ENCODE measurements at regions not wholly inside any gene's neighbourhood (a gene's known extent, or its start where the extent isn't known, plus 50 kb on each side); places are given as distances from the start of the nearest gene placed in this dataset.

GRCh38 chr2:128775914-128776285 is 457.2 kb upstream of the HS6ST1 start:
- intact Hi-C loops (cut with DNase I): no loop called here
- Histone ChIP-seq H3K4me3 (no peak overlapping the region), H3K36me3 (replicated peaks in 1 of 2; ENCODE audit: insufficient read depth in 1 of 2, low read depth in 2 of 2) (no peaks in the 10 kb centered on the region), H3K27ac (no peak overlapping the region), H3K9me3 (no peaks in the 10 kb centered on the region), H3K27me3 (no peaks in the 10 kb centered on the region), H3K4me1 (peaks cover 10% of the 10 kb centered on the region)
- TF ChIP-seq POLR2A (IDR thresholded peaks at IDR 0.05) (no peak), CTCF (IDR thresholded peaks at IDR 0.05) (no peak)
- DNase-seq (peak in 1 of 4 donors; percentile 5), ATAC-seq (no peak)
- 96 to 100% methylated on average over 3 to 4 of the region's 4 CpGs for WGBS, 2 donors

GRCh38 chr2:128776461-128777195 is 458.0 kb upstream of the HS6ST1 start:
- H3K4me1 ChIP-seq: peaks cover 10% of the 10 kb centered on the region
- DNase-seq (peak in 1 of 4 donors; percentile 5), ATAC-seq (no peak)
- no peak overlapping the region for H3K27ac ChIP-seq
- 86 to 90% methylated on average over 12 to 15 of the region's 15 CpGs for WGBS, 2 donors
- H3K9me3 ChIP-seq: no peaks in the 10 kb centered on the region
- intact Hi-C loops (cut with DNase I): no loop called here
- H3K4me3 ChIP-seq: no peak overlapping the region
- no peaks in the 10 kb centered on the region for H3K27me3 ChIP-seq
- no peaks in the 10 kb centered on the region for H3K36me3 ChIP-seq (replicated peaks in 1 of 2; ENCODE audit: insufficient read depth in 1 of 2, low read depth in 2 of 2)
- TF ChIP-seq CTCF (IDR thresholded peaks at IDR 0.05): no peak
- no peak for TF ChIP-seq POLR2A (IDR thresholded peaks at IDR 0.05)

- Histone ChIP-seq H3K36me3 (replicated peaks in 1 of 2; ENCODE audit: insufficient read depth in 1 of 2, low read depth in 2 of 2) (no peaks in the 10 kb centered on the region), H3K27ac (no peak overlapping the region), H3K4me1 (peaks cover 10% of the 10 kb centered on the region), H3K27me3 (no peaks in the 10 kb centered on the region), H3K4me3 (no peak overlapping the region), H3K9me3 (no peaks in the 10 kb centered on the region)
- no peak for TF ChIP-seq CTCF (IDR thresholded peaks at IDR 0.05)
- no peak for TF ChIP-seq POLR2A (IDR thresholded peaks at IDR 0.05)
- WGBS, 2 donors: 80 to 90% methylated on average over 17 to 20 of the region's 20 CpGs
- intact Hi-C loops (cut with DNase I): no loop called here
- DNase-seq (peak in 1 of 4 donors; percentile 6), ATAC-seq (no peak)
These were observed 458.7 kb upstream of the HS6ST1 start for GRCh38 chr2:128777196-128778035.

GRCh38 chr2:128778843-128779242 is 460.2 kb upstream of the HS6ST1 start:
- intact Hi-C loops (cut with DNase I): no loop called here
- no peaks in the 10 kb centered on the region for H3K9me3 ChIP-seq
- H3K27ac ChIP-seq: no peak overlapping the region
- no peak for ATAC-seq
- H3K4me1 ChIP-seq: peaks cover 10% of the 10 kb centered on the region
- no peaks in the 10 kb centered on the region for H3K27me3 ChIP-seq
- no peak overlapping the region for H3K4me3 ChIP-seq
- TF ChIP-seq POLR2A (IDR thresholded peaks at IDR 0.05) (no peak), CTCF (IDR thresholded peaks at IDR 0.05) (no peak)
- H3K36me3 ChIP-seq (replicated peaks in 1 of 2; ENCODE audit: insufficient read depth in 1 of 2, low read depth in 2 of 2): no peaks in the 10 kb centered on the region
- no peak for DNase-seq
- WGBS, 2 donors: 59 to 61% methylated on average over 2 of the region's 2 CpGs
